ENCODE measurements at regions not wholly inside any gene's neighbourhood (a gene's known extent, or its start where the extent isn't known, plus 50 kb on each side); places are given as distances from the start of the nearest gene placed in this dataset.

DNA sequence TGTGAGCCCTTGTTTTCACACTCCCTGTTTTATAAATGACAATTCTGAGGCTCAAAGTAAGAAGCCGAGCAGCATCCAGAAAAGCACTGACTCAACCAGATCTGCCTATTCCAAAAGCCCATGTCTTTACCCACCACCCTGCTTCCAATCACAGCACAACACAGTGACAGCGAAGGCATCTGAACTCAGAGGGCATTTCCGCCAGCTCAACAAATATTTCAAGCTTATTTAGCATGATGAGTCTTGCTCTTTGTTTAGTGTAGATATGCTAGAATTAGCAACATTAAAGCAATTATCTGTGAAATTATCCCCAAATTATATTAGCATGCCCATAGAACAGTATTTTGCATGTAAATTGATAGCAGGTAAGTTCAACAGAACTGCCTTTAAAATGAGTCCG is 359.1 kb upstream of the RAB6C start:
- 66 to 78% (median 68%) methylated on average over 4 of the region's 4 CpGs for WGBS, 3 donors
- no peaks in the 10 kb centered on the region for H3K4me1 ChIP-seq
- DNase-seq: no peak
- H3K9me3 ChIP-seq: no peaks in the 10 kb centered on the region
- H3K27me3 ChIP-seq (ENCODE audit: insufficient read depth in 3 of 3, low read length in 2 of 3): no peaks in the 10 kb centered on the region
- no peak overlapping the region for H3K4me3 ChIP-seq
- intact Hi-C loops (cut with DNase I): no loop called here
- no peak overlapping the region for H3K27ac ChIP-seq
- H3K36me3 ChIP-seq (ENCODE audit: insufficient read depth in 1 of 2, low read depth in 1 of 2): no peaks in the 10 kb centered on the region
- ATAC-seq: no peak
- no peak for TF ChIP-seq CTCF (IDR thresholded peaks at IDR 0.05)

DNA sequence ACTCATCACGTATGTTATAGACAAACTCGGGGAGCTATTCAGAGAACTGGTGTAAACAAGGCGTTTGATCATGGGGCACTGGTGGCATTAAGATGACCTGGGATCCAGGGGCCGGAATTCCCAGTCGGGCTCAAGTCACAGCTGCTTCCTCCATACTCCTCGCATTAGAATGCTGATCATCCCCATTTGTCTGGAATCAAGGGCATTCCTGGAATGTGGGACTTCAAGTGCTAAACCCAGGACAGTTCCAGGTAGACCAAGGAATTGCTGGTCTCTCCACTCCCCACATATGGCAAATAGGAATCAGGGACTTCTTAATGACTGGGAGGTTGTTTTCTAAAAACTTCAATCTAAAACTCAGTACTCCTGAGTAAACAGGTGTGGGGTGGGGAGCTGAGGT is 355.7 kb upstream of the RAB6C start:
- Histone ChIP-seq H3K9me3 (no peaks in the 10 kb centered on the region), H3K4me1 (no peaks in the 10 kb centered on the region), H3K27me3 (ENCODE audit: insufficient read depth in 3 of 3, low read length in 2 of 3) (no peaks in the 10 kb centered on the region), H3K27ac (no peak overlapping the region), H3K36me3 (ENCODE audit: insufficient read depth in 1 of 2, low read depth in 1 of 2) (no peaks in the 10 kb centered on the region), H3K4me3 (no peak overlapping the region)
- WGBS, 3 donors: 77 to 81% (median 80%) methylated on average over 6 of the region's 6 CpGs
- TF ChIP-seq CTCF (IDR thresholded peaks at IDR 0.05): no peak
- intact Hi-C loops (cut with DNase I): no loop called here
- ATAC-seq: no peak
- DNase-seq: no peak

DNA sequence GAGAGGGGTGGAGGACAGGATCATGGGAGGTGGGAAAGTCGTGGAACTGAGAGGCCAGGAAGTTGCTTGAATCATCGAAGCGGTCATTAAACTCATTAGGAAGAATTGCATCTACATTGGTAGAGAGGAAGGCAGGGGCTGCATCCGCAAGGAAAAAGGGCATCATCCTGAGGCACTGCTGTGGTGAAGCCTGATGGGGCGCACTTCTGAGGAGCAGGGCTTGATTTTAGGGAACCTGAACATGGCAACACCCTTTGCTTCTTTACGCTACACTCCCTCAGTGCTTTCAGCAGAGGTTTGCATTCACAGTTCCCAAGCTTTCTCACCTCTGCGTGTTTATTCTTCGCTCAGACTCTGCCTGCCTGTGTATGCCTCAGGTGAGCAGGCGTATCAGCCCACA is 352.0 kb upstream of the RAB6C start:
- DNase-seq: no peak
- Histone ChIP-seq H3K9me3 (no peaks in the 10 kb centered on the region), H3K27me3 (ENCODE audit: insufficient read depth in 3 of 3, low read length in 2 of 3) (no peaks in the 10 kb centered on the region), H3K4me3 (no peak overlapping the region), H3K36me3 (ENCODE audit: insufficient read depth in 1 of 2, low read depth in 1 of 2) (no peaks in the 10 kb centered on the region), H3K4me1 (no peaks in the 10 kb centered on the region), H3K27ac (no peak overlapping the region)
- intact Hi-C loops (cut with DNase I): no loop called here
- 80 to 90% (median 85%) methylated on average over 9 of the region's 9 CpGs for WGBS, 3 donors
- TF ChIP-seq CTCF (IDR thresholded peaks at IDR 0.05): no peak
- no peak for ATAC-seq

DNA sequence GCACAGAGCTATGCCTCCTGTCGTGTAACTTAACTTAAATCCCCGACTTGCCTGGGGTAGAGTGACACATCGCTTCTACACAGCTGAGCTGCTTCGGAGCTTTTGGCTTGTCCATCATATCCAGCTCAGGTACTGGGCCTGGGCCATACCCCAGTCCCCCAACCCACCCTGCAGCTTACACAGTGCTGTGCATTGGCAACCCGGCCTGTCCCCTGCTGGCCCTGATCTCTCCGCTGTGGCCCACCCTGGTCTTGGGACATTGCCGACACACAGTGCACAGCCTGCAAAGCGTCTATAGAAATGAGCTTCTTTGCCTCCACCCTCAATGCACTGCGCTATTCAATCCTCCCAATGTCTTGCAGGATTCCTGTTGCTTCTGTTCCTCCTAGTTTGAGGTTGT is 342.8 kb upstream of the RAB6C start:
- H3K27ac ChIP-seq: no peak overlapping the region
- H3K9me3 ChIP-seq: no peaks in the 10 kb centered on the region
- no peak for ATAC-seq
- H3K4me1 ChIP-seq: no peaks in the 10 kb centered on the region
- WGBS, 3 donors: 90 to 93% (median 91%) methylated on average over 9 of the region's 9 CpGs
- H3K4me3 ChIP-seq: no peak overlapping the region
- no peaks in the 10 kb centered on the region for H3K27me3 ChIP-seq (ENCODE audit: insufficient read depth in 3 of 3, low read length in 2 of 3)
- no peak for DNase-seq
- no peaks in the 10 kb centered on the region for H3K36me3 ChIP-seq (ENCODE audit: insufficient read depth in 1 of 2, low read depth in 1 of 2)
- no peak for TF ChIP-seq CTCF (IDR thresholded peaks at IDR 0.05)
- intact Hi-C loops (cut with DNase I): no loop called here

- ATAC-seq (no peak), DNase-seq (no peak)
- H3K4me1 ChIP-seq: no peaks in the 10 kb centered on the region
- no peaks in the 10 kb centered on the region for H3K9me3 ChIP-seq
- H3K36me3 ChIP-seq (ENCODE audit: insufficient read depth in 1 of 2, low read depth in 1 of 2): no peaks in the 10 kb centered on the region
- no peak overlapping the region for H3K27ac ChIP-seq
- WGBS, 3 donors: 59 to 62% (median 61%) methylated on average over 2 of the region's 2 CpGs
- no peaks in the 10 kb centered on the region for H3K27me3 ChIP-seq (ENCODE audit: insufficient read depth in 3 of 3, low read length in 2 of 3)
- TF ChIP-seq CTCF (IDR thresholded peaks at IDR 0.05): no peak
- intact Hi-C loops (cut with DNase I): no loop called here
- no peak overlapping the region for H3K4me3 ChIP-seq
Observed at GRCh38 chr2:129641371-129641770, 338.1 kb upstream of the RAB6C start.

Measured in psoas muscle (tissue), 7 donors.